Ureter (tissue), 1 donor: ENCODE measurements at regions not wholly inside any gene's neighbourhood (a gene's known extent, or its start where the extent isn't known, plus 50 kb on each side); places are given as distances from the start of the nearest gene placed in this dataset.

Source experiments
- DNase-seq: peaks from one replicate; pipeline ENCODE4 v3.0.0-alpha.2; 2020; ENCODE audit warnings: low spot score
- donor health status: DM: yes; HTN: yes; CAD: no.

DNA sequence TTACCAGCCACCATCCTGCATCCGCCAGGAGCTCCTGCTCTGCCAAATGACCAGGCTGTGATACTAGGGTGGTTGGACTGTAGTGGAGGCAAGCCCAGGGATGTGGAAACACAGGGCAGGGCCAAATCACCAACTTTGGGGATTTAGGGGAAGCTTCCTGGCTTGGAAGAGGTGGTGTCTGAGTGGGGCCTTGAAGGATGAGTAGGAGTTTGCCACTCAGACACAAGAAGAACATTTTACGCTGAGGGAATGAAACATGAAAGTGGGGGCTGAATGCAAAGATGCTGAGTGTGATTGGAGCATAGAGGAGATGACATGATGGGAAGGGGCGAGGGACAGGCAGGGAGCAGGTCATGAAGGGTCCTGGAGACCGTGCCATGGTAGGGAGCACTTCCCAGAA is 329.5 kb downstream of the RPS24 start:
- no peak for DNase-seq

GRCh38 chr10:78365694-78366093 is 332.0 kb downstream of the RPS24 start:
- no peak for DNase-seq

- no peak for DNase-seq
Observed at GRCh38 chr10:78366663-78367411, 333.2 kb downstream of the RPS24 start.

GRCh38 chr10:78367751-78368150 is 334.1 kb downstream of the RPS24 start:
- DNase-seq = no peak

DNA sequence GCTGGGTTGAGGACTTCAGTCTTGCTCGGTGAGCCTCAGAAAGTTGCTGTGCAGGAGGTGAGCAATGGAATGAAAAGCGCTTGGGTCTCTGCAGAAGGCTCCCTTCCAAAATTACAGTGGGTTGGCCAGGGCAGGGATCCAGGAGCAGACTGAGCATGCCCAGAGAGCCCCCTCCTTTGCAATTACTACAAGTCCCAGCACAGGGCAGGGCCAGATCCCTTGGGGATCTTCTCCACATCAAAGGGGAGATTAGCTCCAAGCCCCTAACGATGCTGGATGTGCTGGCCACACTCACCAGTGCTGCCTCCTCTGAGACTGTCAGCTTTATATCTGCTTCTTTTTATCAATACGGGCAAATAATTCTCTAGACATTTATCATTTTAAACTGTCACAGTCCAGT is 337.5 kb downstream of the RPS24 start:
- DNase-seq = no peak

- no peak for DNase-seq
Observed at GRCh38 chr10:78372806-78373205, 339.1 kb downstream of the RPS24 start.

- no peak for DNase-seq
Observed at GRCh38 chr10:78374331-78375028, 340.8 kb downstream of the RPS24 start.

- DNase-seq = no peak
Observed at GRCh38 chr10:78375854-78376785, 342.5 kb downstream of the RPS24 start.

GRCh38 chr10:78377356-78377755 is 343.7 kb downstream of the RPS24 start:
- DNase-seq = no peak

DNA sequence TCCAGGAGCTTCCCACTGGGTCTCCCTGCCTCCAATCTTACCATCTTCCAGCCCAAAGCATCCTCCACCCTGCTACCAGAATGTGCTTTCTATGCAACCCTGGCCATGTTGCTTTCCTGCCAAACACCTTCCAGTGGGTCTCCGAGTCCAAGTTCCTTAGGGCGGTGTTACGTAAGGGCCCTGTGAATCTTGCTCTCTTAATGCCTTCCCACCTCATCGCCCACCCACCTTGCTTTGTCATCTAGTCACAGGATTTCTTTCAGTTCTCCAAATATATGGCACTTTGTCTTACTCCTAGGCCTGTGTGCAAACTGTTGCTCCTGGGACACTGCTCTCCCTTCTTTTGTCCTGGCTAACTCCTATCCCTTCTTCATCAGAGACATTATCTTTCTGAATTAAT is 344.5 kb downstream of the RPS24 start:
- no peak for DNase-seq

DNA sequence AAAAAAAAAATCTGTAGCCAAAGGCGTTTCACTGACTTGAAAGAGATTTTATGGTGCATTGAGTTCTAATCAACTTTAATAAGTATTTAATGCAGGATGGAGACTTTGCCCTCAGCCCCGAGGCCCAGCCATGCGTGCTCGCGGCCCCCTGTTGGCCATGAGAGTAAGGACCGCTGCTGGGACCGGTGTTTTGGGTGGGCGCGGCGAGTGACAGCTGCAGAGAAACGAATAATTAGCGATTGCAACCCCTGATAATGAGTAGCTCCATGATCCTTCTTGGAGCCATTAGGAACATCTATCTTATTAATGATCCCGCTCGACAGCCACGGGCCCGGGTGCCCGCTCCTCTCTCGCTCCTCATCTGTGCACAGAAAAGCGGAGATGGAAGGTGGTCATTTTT is 347.4 kb downstream of the RPS24 start:
- no peak for DNase-seq

GRCh38 chr10:78382047-78382446 is 348.4 kb downstream of the RPS24 start:
- DNase-seq = no peak

DNA sequence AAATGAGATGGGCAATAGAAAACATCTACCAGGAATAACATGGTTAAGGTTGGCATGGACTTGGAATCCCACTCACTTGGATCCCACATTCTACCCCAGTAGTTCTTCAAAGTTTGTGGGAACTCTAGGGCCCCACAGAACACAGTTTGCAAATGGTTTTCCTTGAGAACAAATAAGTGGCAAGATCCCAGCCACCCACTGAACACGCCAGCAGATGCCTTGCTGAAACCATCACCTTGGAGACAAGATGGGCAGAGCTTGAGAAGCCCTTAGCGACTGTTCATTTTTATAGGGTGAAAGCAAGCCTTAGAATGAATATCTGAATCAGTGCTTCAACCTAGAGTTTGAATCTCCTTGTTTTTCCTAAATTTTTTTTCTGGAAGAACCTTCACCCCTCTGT is 349.1 kb downstream of the RPS24 start:
- DNase-seq = no peak

GRCh38 chr10:78383378-78384048 is 349.9 kb downstream of the RPS24 start:
- DNase-seq = no peak

GRCh38 chr10:78384049-78384431 is 350.4 kb downstream of the RPS24 start:
- DNase-seq = no peak

DNA sequence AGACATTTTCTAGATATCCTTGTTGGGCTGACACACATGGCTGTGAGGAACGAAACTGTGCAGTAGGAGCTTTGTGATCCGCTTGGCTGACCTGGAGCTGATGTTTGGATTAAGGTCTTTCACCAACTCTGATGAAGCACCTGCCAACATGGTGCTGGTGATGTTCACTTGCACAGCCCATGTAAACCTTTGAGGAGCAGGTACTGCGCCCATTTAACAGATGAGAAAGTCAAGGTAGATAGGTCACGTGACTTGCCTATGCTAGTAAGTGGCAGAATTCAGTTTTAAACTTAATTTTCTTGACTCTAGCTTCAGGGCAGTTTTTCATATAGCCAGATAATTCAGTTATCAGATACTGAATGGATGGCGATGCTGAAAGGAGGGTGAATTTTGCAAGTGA is 351.9 kb downstream of the RPS24 start:
- no peak for DNase-seq

GRCh38 chr10:78386509-78386908 is 352.8 kb downstream of the RPS24 start:
- DNase-seq = no peak

GRCh38 chr10:78388331-78389050 is 354.8 kb downstream of the RPS24 start:
- DNase-seq = no peak

DNA sequence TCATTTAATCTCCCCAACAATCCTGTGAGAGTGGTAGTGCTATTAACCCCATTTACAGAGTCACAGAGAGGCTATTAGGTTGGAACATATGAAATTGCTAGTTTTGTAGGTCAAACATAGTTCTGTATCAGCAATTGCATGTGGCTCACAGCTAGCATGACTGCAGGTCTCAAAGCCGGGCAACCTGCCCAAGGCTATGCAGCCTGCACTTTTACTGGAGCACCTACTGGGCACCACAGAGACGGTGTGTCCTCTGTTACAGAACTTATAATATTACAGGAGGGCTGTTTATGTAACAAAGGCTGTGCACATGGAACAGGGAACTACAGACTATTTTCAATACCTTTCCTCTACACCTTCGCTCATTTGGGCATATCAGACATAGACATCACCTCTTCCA is 355.8 kb downstream of the RPS24 start:
- no peak for DNase-seq

DNA sequence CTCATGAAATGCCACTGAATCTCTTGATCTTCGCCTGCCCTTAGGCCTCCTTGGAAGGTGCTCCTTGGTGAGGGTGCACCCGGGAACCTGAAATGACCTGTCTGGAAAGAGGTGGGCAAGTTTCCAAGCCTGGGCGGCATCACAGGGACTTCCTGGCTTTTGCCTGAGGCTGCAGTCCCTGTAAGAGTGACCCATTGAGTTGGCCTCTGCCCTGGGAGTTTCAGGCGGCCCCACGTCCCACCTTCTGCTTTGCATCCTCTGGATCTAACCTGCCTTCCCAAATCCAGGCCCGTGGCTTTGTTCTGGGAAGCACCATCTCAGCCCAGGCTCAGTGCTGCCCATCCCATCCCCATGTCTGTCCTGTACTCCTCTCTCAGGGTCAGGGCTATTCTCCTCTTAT is 356.4 kb downstream of the RPS24 start:
- no peak for DNase-seq

DNA sequence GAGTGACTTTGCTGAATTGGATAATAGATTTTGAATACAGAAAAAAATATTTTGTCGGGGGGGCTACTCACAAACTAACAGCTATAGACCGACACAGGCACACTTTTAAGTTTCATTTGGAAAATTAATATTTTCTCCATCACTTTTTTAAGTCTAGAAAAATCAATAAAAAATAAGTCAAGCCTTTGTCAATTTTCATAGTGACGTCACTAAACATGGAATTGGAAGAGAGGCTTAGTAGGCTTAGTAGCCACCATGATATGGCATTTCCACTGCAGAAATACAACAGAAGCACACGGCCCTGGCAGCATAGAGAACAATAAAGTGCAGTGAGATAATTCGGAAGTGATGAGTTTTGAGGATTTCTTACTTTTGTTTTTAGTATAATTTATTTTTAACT is 357.2 kb downstream of the RPS24 start:
- no peak for DNase-seq
